Mucosa of gallbladder (tissue), 1 donor: ENCODE measurements at regions not wholly inside any gene's neighbourhood (a gene's known extent, or its start where the extent isn't known, plus 50 kb on each side); places are given as distances from the start of the nearest gene placed in this dataset.

Experiments
- DNase-seq: peaks from one replicate; pipeline ENCODE4 v3.0.0-alpha.2; 2020; ENCODE audit warnings: low spot score
- donor health status: DM: no; HTN: no; CAD: no.

DNA sequence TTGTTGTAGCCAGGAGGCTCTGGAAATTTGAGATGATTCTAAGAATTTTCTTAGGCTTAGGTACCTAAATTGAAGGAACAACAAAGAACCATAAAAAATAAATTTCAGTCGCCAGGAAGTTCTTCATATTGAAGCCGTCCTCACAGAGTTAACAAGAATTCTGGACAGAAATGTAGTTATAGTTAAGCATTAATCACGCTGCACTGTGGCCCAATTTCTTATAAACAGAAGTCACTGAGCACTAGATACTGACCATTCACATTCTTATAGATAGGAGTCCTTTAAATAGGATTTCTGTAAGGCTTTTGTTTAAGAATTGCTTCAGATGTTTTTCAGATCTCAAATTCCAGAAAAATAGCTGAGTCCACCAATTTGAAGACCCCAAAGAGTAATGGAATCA, 256.2 kb upstream of the PITRM1 start:
- no peak for DNase-seq

DNA sequence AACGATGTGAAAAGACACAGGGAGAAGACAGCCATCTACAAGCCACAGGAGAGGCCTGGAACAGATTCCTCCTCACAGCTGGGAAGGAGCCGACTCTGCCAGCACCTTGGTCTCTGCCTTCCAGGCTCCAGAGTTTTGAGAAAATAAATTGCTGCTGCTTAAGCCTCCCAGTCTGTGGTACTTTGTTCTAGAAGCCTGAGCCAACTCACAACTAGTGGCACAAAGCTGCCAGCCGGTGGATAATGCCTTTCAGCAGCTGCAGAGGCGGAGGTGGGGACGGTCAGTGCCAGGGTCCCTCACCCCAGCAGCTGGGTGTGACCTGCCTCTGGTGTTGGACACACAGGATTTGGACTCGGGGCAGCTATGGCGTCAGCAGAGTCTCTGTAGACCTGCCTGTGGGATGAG, 255.4 kb upstream of the PITRM1 start:
- DNase-seq, result no peak

DNA sequence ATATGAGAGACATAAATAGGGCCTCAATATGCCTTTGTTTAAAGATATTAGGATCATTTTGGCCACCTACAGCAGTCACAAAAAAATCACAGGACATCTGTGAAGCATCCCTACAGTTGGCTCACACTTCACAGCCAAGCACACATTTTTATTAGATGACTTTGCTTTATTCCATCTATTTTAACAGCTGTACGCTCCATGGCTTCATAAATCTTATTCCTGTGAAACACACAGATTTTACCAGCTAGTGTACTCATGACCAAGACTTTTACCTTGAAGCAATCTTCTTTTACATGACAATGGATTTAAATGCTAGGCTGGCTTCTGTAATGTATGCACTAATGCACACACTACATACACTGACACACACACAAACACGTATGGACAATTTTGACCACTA, 254.8 kb upstream of the PITRM1 start:
- DNase-seq, result no peak

DNA sequence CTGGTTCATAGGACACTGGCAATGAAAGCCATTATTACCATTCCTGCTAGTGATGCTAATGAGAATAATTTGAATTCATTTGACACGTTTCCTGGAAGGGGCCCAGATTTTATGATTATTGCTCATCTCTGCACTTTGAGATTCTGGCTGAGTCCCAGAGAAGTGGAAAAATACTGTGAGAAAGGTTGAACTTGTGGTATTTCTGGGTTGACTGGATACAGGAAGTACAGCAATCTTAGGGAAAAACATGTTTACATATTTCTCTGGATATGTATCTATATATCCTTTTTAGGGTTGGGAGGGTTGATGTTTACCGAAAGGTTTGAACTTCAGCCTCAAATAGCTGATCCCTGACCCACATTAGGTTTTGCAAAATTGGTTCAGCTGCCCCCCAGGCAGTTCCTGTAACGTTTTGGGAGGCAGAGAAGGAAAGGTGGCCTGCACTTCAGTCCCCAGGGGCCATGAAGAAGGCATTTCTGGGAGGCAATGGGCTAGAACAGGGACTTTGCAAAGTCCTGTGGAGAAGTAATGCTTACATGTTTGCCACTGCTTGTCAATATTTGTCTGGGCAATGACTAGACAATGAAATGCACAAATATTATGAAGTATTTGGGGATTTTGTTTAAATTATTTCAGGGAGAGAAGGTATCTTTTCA, 253.7 kb upstream of the PITRM1 start:
- no peak for DNase-seq

DNA sequence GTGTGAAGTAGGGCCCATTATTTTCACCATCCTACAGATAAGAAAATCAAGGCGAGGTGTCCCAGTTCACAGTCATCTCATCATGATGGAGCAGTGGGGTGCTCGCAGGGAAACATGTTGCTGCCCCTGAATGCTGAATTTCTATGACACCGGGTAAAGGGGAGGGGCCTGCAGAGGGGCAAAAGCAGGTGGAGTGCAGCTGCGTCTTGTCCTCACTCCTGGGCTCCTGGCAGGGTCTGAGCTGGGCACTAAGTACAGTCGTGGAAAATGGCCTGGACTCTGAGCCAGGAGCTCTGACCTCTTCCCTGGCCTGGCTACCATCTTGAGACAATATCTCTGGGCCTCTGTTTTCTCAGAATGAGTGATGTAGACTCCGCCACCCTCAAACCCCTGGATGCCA, 253.1 kb upstream of the PITRM1 start:
- DNase-seq, result no peak

DNA sequence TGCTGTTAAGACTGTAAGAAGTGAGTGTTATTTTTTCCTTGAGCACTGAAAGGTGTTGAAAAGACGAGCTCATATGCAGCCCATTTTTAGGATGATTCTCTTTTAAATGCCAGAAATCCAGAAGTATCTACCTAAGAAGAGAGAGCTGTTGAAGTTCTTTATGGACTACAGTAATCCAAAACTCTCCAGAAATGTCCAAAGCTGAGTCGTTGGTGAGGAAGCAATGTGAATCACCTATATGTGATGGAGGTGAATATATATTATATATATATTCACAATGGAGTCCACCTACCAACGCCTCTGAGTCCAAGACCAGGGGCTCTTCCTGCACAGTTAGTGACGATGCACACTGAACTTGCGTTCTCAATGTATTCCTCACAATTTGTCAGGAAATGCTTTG, 252.7 kb upstream of the PITRM1 start:
- DNase-seq, result no peak

DNA sequence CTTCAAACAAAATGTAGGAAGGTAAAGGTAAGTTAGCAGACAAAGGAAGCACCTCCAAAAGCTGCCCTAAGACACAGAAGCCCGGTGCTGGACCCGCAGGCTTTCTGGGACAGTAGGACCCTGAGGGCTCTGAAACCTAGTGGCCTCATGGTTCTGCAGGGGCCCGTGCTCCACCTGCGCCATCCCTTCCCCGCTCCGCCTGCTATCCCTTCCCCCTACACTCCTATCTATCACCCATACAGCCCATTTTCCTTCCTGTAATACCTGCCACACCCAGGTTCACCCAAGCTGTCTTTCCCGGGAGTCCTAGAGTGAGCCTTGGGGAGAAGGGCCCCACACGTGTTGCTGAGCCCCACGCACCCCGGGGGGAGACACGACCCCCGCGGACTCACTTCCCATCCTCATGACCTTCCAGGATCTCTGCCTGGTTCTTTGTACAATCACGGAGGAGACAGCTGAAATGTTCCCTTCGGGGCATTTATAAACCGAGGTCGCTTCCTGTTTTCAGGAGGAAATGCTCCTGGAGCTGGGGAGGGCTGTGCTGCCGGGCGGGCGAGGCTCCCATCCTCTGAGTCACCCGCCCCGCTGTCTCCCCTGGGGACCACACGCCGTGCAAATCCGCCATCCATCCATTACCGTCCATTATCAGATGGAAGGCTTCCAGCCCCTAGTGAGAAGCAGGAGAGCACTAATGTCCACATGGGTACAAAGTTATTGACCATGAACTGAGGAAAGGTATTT, 251.7 kb upstream of the PITRM1 start:
- no peak for DNase-seq

DNA sequence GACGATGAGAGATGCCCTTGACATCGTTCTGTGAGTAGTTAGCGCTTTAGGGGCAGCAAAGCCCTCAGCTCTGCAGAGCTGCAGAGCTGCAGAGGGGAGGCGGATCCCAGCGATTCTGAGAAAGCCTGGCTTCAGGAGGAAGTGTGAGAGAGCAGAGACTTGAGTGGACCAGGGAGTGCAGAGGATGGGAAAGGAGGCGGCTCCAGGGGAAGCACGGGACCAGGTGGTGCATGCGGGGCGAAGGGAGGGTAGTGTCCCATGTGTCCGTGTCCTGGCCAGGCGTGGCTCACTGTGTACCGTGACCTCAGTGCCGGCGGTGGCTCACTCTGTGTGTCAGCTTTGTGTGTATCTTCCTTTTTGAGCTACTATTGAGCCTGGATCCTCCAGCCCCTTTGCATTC, 250.8 kb upstream of the PITRM1 start:
- DNase-seq, result no peak

DNA sequence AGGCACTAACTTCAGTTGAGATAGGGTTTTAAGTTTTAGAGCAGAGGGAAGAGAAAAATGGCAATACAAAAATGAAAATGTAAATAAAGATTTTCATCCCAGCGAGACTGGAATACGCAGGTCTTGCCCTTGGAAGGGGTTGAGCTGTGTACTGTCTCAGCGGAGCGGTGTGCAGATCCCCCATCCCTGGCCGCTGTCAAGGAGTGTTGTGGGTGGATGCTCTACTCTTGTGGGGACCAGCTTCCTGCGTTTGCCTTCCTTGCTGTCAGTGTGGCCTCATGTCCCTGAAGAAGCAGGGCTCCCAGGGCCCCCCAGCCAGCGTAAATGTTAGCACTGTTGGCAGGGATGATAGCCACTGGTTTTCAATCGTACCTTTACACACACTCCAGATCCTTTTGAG, 249.7 kb upstream of the PITRM1 start:
- no peak for DNase-seq

DNA sequence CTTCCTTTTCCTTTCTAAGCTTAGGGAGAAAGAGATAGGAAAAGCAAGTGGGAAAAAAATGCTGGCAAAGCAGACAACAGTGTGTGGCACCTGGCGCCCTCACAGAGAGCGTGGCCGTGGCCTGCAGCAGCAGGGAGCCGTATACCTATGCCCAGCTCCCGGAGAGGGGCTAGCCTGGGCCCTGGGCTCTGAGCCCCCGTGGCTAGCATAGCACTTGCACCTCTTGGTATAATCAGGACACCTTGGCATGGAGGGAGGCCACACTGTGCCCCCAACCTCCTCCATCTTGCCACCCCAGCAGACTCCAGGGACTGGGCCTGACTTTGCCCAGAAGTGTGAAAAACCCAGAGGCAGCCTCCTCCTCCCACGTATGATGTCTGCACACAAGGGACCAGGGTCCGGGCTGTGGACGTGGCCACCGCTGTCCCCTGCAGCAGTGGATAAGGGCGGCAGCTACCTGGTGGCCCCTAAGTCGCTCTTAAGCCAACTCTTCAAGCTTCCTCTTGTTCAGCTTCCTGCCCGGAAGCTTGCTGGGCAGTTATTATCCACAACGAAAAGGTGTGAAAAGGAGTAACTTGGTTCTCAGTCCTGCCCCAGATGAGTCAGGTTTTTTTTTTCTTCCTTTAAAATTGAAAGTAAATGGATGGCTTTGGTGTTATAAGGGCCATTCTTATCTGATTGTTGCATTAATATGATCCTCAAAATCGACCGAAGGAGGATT, 249.1 kb upstream of the PITRM1 start:
- DNase-seq, result no peak

DNA sequence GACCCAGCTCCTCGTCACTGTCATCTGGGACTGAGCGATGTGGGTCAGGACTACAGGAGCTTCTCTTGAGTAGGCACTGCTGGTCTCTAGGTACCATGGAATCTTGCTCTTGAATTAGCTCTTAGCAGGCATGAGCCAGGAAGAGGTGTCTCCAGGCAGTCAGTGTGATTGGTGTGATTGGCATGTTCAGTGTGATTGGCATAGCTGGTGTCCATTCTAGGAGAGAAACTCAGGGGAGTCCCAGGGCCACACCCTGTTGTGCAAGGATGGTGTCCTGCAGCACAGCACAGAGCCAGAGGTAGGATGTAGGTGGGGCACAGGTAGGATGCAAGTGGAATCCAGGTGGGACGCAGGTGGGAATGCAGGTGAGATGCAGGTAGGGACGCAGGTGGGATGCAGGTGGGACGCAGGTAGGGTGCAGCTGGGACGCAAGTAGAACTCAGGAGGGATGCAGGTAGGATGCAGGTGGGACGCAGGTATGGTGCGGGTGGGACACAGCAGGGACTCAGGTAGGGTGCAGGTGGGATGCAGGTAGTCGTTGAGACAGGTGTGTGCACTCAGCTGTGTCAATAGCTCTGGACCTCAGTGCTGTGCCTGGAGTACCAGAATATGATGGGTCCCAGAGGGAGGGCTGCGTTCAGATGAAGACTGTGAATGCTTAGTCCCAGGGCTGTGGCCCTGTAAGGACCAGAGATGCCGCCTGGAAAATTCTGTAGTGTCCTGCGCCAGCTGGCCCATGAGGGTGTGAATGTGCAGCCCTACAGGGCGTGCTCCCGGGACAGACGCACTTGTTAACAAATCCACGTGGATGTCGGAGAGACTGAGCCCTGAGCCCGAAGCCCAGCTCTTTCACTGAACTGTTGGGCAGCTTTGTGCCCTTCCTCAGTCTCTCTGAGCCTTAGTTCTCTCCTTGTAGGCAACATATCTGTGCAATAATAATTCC, 248.2 kb upstream of the PITRM1 start:
- no peak for DNase-seq

DNA sequence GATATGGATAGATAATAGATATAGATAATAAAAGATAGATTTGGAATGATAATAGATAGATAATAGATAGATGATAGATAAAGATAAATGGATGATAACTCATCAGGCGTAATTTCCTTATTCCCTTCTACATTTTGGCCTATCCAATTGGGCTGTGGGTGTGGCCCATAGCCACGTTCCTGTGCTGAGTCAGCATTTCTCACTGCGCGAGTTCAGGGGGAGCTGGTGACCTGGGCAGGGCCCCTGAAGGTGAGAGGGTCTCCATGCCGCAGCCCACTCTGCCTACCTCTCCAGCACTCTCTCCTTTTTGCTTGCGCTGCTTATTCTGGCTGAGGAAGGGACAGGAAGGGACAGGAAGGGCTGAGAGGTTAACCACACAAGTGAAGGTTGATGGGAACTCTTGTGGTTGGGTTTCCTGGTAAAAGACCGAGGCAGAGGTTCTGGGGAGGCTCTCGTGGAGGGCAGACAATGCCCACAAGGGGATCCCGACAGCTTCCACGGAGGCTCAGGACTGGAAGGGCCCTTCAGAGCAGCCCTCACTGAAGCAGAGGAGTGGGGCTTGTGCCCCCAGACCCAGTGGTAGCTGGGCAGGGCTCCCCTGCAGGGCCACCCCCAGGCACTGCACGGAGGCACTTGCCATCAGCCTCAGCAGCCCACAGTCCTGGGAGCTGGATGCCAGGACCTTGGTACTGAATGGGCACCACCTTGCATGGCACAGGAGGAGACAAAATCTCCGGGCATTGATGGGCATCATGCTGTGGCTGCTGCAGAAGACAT, 247.3 kb upstream of the PITRM1 start:
- DNase-seq, result no peak

DNA sequence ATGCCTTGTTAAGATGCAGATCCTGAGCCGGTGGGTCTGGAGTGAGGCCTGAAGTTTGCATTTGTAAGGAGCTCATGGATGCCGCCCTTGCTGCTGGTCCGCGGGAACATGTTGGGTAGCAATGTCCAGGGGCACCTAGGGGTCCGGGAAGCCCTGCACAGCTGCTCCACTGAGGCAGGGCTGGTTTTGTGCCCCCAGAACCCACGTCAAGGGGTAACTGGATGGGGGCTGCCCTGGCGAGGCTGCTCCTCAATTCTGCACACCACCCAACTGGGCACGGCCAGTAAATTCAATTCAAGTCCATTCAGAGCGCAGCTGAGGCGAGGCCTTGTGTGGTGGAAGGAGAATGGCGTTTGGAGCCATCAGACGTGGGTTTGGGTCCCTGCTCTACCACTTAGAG, 246.3 kb upstream of the PITRM1 start:
- no peak for DNase-seq

DNA sequence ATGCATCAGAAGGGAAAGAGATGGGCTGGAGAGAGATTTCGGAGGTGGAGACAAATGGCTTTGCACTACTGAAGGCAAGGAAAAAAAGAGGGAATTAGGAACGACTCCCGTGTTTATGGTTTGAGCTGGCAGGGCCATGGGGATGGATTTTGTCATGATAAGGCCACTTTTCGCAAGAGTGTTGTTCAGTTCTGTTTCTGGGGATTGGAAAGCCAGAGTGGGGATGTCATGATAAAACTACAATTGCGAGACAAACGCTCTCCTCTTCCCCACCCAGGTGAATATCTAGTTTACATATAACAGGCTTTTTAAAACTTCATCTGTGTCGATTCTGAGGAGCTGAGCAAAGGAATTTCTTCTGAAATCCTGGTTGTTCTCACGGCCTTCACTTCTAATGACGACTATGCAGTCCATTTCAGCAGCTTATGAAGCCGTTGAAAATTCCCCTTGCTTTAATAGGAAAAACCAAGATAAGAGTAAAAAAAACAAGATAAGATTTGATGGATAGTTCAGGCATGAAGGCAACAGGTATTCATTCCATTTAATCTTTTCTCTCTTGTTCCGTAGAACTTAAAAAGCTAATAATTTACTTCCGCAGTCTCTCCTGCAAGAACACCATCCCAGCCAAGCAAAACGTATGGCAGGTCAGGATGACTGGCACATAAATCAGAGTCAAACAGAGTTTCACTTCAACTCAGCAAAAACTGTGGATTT, 245.6 kb upstream of the PITRM1 start:
- DNase-seq, result no peak

DNA sequence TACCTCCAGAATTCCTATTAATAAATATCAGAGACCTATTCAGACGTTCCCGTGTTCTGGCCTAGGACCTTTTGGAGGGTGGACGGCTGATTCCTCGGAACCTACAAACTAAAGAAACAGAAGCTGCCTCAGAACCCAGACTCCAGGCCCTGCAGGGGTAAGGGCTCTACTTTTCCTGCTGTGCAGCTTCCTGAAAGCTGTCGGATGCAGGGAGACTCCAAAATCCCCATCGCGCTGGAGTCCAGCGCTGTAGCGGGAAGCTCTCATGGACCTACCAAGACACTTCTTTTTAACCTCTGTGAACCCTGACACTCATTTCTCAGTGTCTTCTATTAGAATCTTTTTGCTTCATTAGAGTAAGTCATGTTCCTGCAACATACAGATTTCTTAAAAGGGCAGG, 244.5 kb upstream of the PITRM1 start:
- DNase-seq, result no peak

DNA sequence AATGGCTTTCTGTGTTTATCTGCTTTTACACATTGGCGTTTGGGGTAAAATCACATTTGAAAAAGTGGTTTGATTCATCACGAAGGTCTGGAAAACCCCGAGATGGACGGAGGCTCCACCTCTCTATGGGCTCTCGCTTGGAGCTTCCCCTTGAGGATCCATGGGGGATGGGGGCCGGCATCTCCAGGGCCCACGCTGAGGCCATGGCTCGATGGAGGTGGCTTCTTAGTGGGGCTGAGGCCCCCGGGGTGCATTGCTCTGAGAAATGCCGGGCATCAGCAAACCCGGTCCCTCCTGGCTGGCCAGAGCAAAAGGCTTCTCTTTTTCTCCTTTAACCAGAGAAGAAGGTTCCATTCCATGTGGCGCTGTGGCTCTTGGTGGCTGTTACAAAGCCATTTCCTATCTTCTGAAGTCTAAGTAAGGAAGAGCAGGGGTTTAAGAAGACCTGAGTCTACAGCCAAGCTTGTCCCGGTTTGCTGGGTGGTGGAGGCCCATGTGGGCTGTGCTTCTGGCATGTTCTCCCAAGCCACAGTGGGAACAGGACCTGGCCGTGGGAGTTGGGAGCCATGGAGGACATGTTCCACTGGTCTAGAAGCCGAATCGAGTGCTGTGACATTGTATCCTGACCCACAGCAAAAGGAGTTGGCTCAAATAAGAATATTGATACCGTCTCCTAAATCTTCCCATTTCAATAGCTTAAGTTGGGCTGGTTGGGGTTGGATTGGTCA, 243.5 kb upstream of the PITRM1 start:
- DNase-seq, result no peak

DNA sequence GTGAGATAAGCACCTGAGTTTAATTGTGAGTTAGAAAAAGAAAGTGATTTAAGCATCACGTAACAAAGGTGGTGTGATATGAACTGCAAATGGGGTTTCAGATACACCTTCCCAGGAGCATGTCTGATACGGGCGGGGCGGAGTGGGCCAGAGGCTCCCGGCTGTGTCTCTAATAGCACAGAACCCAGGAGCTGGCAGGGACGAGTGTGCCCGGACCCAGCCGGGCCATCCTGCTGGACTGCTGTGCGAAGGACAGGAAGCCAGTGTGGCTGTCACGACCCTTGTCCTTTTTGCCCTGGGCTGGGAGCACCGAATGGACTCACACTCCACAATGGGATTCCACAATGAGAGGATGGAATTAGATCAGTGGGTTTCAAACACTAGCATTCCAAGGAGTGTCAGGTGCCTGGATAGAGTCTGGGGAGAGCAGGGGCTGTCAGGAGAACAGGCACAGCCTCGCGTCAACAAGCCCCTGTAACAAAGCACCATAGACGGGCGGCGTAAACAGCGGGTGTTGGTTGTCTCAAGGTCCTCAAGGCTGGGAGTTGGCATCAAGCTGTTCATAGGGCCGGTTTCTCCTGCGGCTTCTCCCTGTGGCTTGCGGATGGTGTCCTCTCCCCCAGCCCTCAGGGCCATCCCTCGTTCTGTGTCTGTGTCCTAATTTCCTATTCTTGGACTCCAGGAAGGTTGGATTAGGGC, 242.6 kb upstream of the PITRM1 start:
- DNase-seq, result no peak

DNA sequence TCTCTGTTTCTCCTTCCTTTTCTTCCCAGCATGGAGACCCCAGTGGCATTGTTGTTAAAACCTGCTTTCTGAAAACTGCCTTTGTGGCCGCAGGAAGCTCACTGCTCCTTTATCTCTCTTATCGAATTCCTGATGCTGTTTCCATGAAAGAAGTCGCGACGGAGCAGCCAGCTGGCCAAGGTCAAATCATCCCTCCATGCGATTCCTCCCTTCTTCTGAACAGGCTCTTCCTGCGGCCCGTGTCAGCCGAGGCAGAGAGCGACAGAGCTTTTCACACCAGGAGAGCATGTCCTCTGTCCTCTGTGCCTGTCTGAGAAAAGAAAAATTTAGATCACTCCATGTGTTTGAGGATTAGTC, 242.1 kb upstream of the PITRM1 start:
- DNase-seq, result no peak

DNA sequence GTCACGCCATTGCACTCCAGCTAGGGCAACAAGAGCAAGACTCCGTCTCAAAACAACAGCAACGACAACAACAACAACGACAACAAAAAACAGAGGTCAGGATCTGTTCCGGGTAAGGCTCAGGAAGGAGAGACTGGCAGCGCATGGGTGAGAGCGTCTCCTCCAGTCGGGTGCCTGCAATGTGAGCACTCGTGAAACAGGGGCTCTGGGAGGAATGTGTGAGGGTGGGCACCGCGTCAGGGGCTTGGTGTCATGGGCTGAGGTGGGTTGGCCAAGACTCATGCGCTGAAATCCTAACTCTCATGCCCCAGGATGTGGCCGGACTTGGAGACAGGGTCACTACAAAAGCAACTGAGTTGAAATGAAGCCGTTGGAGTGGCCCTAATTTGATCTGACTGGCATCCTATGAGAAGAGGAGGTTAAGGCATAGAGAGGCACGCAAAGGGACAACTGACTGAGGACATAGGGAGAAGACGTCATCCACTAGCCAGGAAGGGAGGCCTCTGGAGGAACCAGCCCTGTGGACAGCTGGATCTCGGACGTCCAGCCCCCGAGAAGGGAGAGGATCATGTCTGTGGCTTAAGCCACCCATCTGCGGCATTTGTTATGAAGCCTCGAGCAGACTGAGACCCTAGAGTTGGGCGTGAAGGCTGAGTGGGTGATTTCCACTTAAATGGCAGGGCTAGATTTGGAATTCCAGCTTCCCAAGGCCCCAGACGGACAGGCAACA, 241.5 kb upstream of the PITRM1 start:
- no peak for DNase-seq
